ENCODE measurements at regions not wholly inside any gene's neighbourhood (a gene's known extent, or its start where the extent isn't known, plus 50 kb on each side); places are given as distances from the start of the nearest gene placed in this dataset.

DNA sequence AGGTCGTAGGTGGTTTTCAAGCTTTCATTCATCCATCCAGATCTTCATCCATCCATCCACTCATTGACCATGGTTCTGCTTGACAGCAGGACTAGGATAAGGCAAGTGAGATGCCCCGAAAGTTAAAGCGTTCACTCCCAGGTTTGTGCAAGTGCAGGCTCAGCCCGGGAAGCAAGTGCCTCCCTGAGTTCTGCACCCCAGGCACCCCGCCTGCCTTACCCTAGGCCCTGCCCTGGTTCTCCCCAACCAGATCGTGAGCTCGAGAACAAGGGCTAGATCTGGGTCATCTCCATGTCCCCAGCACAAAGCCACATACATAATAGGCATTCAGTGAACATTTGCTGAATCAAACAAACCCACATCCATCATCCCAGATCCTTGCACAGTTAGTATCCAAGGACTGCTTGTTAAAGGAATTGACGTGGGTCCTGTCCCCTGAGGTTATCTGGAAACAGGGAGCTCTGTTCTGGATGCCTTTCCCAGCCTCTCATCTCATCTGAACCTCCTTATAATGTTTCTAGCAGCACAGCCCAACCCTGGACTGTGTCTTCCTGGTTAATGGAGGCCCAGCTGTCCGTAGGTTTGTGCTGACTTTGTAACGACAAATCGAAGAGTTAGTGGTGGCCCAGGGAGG lies 116.1 kb upstream of the GPC1 start:
- TF ChIP-seq, protein P1, sequence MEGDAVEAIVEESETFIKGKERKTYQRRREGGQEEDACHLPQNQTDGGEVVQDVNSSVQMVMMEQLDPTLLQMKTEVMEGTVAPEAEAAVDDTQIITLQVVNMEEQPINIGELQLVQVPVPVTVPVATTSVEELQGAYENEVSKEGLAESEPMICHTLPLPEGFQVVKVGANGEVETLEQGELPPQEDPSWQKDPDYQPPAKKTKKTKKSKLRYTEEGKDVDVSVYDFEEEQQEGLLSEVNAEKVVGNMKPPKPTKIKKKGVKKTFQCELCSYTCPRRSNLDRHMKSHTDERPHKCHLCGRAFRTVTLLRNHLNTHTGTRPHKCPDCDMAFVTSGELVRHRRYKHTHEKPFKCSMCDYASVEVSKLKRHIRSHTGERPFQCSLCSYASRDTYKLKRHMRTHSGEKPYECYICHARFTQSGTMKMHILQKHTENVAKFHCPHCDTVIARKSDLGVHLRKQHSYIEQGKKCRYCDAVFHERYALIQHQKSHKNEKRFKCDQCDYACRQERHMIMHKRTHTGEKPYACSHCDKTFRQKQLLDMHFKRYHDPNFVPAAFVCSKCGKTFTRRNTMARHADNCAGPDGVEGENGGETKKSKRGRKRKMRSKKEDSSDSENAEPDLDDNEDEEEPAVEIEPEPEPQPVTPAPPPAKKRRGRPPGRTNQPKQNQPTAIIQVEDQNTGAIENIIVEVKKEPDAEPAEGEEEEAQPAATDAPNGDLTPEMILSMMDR (IDR thresholded peaks at IDR 0.05; ENCODE audit: control extremely low read depth in 1 of 3, insufficient read depth in 1 of 3, low read depth in 1 of 3, low read length in 3 of 3), result no peak
- TF ChIP-seq EGR1 (IDR thresholded peaks at IDR 0.05; ENCODE audit: borderline replicate concordance, low read depth, low read length) (no peak), CHD1 (IDR thresholded peaks at IDR 0.05; ENCODE audit: low read depth, low read length) (no peak), BRCA1 (IDR thresholded peaks at IDR 0.05; ENCODE audit: low read depth, low read length) (no peak), TCF12 (IDR thresholded peaks at IDR 0.05; ENCODE audit: low read depth, low read length) (no peak), EZH2 (IDR thresholded peaks at IDR 0.05; ENCODE audit: low read depth, low read length, severe bottlenecking) (no peak)
- TF ChIP-seq, protein P2, sequence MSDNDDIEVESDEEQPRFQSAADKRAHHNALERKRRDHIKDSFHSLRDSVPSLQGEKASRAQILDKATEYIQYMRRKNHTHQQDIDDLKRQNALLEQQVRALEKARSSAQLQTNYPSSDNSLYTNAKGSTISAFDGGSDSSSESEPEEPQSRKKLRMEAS (IDR thresholded peaks at IDR 0.05), result no peak

Measured in H1 (cell line).